NCI-H2196 treated with DMSO at 0.1 percent for 48 hours (cell line): ENCODE measurements at regions not wholly inside any gene's neighbourhood (a gene's known extent, or its start where the extent isn't known, plus 50 kb on each side); places are given as distances from the start of the nearest gene placed in this dataset.

ENCODE experiments used
- DNase-seq: peaks from one replicate; lab custom pipeline; 2025; ENCODE audit not compliant: unreplicated experiment; lab: John Stamatoyannopoulos, UW

DNA sequence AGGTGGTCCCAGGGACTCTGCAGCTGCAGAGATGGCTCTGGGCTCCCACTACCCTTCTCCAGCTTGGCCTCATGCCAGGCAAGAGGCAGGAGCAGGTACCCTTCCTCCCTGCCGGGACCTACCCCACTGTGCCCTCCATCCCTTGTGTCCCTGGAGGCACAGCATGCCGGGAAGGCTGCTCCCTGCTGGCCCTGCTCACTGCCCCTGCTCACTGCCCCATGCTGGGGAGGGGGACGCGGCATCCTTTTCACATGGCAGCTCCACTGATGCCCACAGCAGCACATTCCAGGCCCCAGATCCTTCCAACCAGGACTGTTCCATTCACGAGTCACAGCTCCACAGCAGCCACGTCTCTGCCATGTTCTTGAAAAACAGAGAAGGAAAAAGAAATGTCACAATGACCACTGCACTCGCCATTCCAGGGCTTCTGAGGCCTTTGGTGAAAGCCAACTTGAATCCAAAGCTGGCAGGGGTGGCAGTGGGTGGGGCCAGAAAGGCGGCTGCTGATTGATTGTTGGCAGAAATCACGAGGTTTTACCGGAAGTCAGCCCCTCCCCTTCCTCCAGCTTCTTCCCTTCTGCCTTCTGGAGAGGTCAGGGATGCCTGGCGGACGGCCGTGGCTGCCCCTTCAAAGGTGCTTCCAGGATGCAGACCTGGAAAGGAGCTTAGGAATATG is 268.0 kb downstream of the CYP26B1 start:
- DNase-seq: no peak

GRCh38 chr2:71878626-71879508 is 268.8 kb downstream of the CYP26B1 start:
- DNase-seq: no peak

DNA sequence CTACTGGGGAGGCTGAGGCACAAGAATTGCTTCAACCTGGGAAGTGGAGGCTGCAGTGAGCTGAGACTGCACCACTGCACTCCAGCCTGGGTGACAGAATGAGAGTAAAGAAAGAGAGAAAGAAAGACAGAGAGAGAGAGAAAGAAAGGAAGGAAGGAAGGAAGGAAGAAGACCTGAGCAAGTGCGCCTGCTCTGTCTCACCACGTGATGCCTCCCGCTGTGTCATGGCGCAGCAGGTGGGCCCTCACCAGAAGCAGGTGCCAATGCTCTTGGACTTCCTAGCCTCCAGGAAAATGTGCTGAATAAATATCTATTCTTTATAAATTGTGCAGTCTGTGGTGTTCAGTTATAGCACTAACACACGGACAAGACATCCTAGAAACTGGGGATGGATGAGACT is 270.0 kb downstream of the CYP26B1 start:
- DNase-seq: no peak

- no peak for DNase-seq
Measured at GRCh38 chr2:71876542-71877451, 270.9 kb downstream of the CYP26B1 start.

DNA sequence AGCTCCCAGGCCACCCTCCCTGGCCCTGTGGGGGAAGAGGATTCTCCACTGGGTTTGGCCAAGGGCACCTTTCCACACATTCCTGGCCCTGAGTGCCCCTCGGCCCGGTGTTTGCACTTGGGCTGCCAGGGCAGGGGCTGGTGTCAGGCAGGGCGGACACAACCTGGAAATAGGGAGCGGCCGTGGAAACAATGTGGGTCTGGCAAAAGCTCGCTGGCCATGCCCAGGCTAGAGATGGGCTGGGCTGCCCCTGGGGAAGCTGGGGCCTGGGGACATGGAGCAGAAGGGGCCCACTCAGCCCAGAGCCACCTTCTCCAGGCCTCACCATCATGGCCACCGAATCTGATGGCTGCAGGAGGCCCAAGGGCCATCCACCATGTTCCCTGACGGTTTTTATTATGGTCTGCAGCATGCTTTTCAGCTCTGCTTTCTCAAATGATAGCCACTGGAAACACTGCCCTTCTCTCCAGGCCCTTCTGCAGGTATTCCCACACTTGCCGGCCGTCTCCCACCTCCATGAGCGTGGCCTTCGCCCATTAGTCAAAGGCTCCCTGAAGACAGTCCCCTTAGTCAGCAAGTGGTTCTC is 275.1 kb downstream of the CYP26B1 start:
- no peak for DNase-seq

GRCh38 chr2:71865391-71865965 is 282.2 kb downstream of the CYP26B1 start:
- no peak for DNase-seq

- no peak for DNase-seq
Measured at GRCh38 chr2:71864085-71864484, 283.6 kb downstream of the CYP26B1 start.

- DNase-seq: no peak
Measured at GRCh38 chr2:71863396-71863795, 284.3 kb downstream of the CYP26B1 start.

GRCh38 chr2:71862921-71863320 is 284.7 kb downstream of the CYP26B1 start:
- DNase-seq: no peak

- DNase-seq: no peak
Measured at GRCh38 chr2:71861186-71862160, 286.2 kb downstream of the CYP26B1 start.

DNA sequence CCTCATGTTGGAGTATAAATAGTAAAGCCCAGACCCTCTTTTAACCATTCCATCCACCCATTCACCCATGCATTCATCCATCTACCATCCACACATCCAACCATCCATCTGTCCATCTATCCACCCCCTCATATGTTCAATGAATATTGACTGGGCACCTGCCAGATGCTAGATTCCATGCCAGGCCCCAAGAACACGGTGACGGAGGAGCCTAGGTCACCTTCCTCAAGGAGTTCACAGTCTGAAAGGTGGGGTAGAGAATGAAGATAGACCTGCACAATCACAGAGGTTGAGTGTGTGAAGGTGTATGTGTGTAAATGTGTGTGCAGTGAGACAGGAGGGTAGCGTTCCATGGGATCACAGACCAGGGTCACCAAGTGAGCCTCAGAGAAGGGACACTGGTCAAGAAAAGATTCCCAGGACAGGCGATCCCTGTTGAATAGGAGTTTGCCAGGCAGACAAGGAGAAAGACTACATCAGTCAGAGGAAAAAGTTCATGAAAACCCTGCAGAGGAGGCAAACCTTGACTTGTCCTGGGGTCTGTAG is 287.2 kb downstream of the CYP26B1 start:
- no peak for DNase-seq

GRCh38 chr2:71859211-71859847 is 288.3 kb downstream of the CYP26B1 start:
- DNase-seq: no peak

GRCh38 chr2:71858071-71858470 is 289.6 kb downstream of the CYP26B1 start:
- no peak for DNase-seq

GRCh38 chr2:71857636-71858035 is 290.0 kb downstream of the CYP26B1 start:
- DNase-seq: no peak

DNA sequence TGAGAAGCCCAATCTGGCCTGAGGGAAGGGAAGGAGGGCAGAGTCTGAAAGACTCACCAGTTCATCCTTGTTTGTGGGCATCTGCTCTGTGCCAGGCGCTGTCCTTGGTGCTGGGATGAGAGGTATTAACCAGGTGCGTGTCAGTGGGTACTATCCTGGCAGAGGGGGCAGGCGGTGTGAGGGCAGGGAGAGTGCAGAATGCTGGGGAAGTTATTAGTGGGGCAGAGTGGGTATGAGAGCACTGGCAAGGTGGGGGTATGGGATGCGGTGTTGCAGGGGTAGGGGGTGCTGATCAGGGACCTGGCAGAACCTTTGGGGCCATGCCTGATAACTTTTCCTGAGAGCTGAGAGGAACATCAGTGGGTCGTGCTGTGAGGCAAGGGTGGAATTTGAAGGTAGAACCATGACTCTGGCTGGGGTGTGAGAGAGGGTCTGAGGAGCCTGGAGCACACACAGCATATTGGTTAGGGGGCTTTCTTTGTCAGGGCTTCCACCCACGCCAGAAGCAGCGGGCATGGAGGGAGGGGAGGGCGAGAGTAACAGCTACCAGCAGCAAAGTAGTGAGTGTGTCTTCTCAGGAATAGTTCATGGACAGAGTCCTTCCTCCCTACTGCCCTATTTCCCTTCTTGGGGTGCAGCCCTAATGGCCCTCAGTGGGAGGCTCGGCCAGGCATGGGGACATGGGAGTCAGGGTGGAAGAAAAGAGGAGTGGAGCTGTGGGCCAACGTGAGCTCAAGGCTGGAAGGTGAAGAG is 290.7 kb downstream of the CYP26B1 start:
- no peak for DNase-seq

- DNase-seq: no peak
Measured at GRCh38 chr2:71853858-71854257, 293.8 kb downstream of the CYP26B1 start.

GRCh38 chr2:71852141-71852711 is 295.4 kb downstream of the CYP26B1 start:
- DNase-seq: no peak
